Kidney (tissue), 13 donors: ENCODE measurements at regions not wholly inside any gene's neighbourhood (a gene's known extent, or its start where the extent isn't known, plus 50 kb on each side); places are given as distances from the start of the nearest gene placed in this dataset.
A peak's percentile ranks its signal among the peaks of the same experiment; 100 is the strongest.

Experiments used
- DNase-seq, 5 donors: peaks; one replicate each; pipeline ENCODE4 v3.0.0-alpha.2; 2013 to 2020
- FAIRE-seq: peaks from 2 replicates; lab custom pipeline; 2012; peaks lifted over from hg19 to GRCh38; lab: Jason Lieb, UNC
- H3K27ac ChIP-seq, 2 donors: one replicate each; pipeline ENCODE4 v1.7.0; 2013; ENCODE audit warnings: low read depth in 2 of 2, low read length in 2 of 2, inconsistent platforms in 1 of 2
- H3K27me3 ChIP-seq: one replicate; pipeline ENCODE4 v1.7.1; 2013; ENCODE audit warnings: low read length, inconsistent platforms; ENCODE audit not compliant: control insufficient read depth, insufficient read depth
- H3K36me3 ChIP-seq, 3 donors: one replicate each; pipeline versions ENCODE4 v1.7.0 to v1.7.1; 2013; ENCODE audit warnings: low read length in 3 of 3, control low read depth in 1 of 3, inconsistent platforms in 1 of 3; ENCODE audit not compliant: insufficient read depth in 3 of 3, control insufficient read depth in 2 of 3
- H3K4me1 ChIP-seq, 3 donors: one replicate each; pipeline versions ENCODE4 v1.7.0 to v1.7.1; 2013; ENCODE audit warnings: low read length in 3 of 3, inconsistent platforms in 1 of 3, low read depth in 1 of 3; ENCODE audit not compliant: control insufficient read depth in 2 of 3, insufficient read depth in 2 of 3
- H3K4me3 ChIP-seq, 3 donors: one replicate each; pipeline versions ENCODE4 v1.7.0 to v1.8.1; 2013; ENCODE audit warnings: low read length in 3 of 3, control low read depth in 1 of 3, inconsistent platforms in 1 of 3
- H3K9ac ChIP-seq, 3 donors: one replicate each; pipeline versions ENCODE4 v1.7.0 to v1.7.1; 2013; ENCODE audit warnings: low read length in 3 of 3, control low read depth in 1 of 3, inconsistent platforms in 1 of 3
- H3K9me3 ChIP-seq, 3 donors: one replicate each; pipeline versions ENCODE4 v1.7.0 to v1.7.1; 2013; ENCODE audit warnings: low read length in 3 of 3, control low read depth in 1 of 3, inconsistent platforms in 1 of 3; ENCODE audit not compliant: control insufficient read depth in 2 of 3, insufficient read depth in 1 of 3
- CTCF ChIP-seq: IDR thresholded peaks from 3 replicates; pipeline ENCODE4 v1.5.1; 2012; ENCODE audit warnings: mild to moderate bottlenecking, moderate library complexity, borderline replicate concordance; ENCODE audit not compliant: insufficient read depth; ENCODE audit errors: extremely low read depth
- intact Hi-C: fragments of 100-400 bp; cut with DNase I; formaldehyde crosslinking; loops from one replicate; pipeline ENCODE4 v1.11.1; 2022
- donor health status: control.
- donor health status: control.
- donor health status: control.
- donor health status: control.
- donor health status: control.
- donor health status: DM: yes; HTN: yes; CAD: no.
- donor health status: Normal renal cell carcinoma (clear cell type).

GRCh38 chrX:33989936-33990335, 142.2 kb downstream of the FAM47A start:
- intact Hi-C loops: no loop called here
- no peaks in the 10 kb centered on the region for H3K27me3 ChIP-seq
- no peaks in the 10 kb centered on the region for H3K4me1 ChIP-seq
- H3K36me3 ChIP-seq: no peaks in the 10 kb centered on the region
- no peak for TF ChIP-seq CTCF
- no peak overlapping the region for H3K4me3 ChIP-seq
- H3K9ac ChIP-seq: no peak overlapping the region
- peak in 1 of 5 donors; percentile 15 for DNase-seq
- no peaks in the 10 kb centered on the region for H3K9me3 ChIP-seq
- H3K27ac ChIP-seq: no peak overlapping the region
- FAIRE-seq: no peak

GRCh38 chrX:33987458-33987857, 144.7 kb downstream of the FAM47A start:
- no peak overlapping the region for H3K4me3 ChIP-seq
- H3K36me3 ChIP-seq: no peaks in the 10 kb centered on the region
- H3K27me3 ChIP-seq: no peaks in the 10 kb centered on the region
- no peak for TF ChIP-seq CTCF
- no peak for DNase-seq
- FAIRE-seq: no peak
- intact Hi-C loops: no loop called here
- no peaks in the 10 kb centered on the region for H3K9me3 ChIP-seq
- H3K27ac ChIP-seq: no peak overlapping the region
- H3K9ac ChIP-seq: no peak overlapping the region
- no peaks in the 10 kb centered on the region for H3K4me1 ChIP-seq

- no peak overlapping the region for H3K4me3 ChIP-seq
- H3K9ac ChIP-seq: no peak overlapping the region
- intact Hi-C loops: no loop called here
- no peak overlapping the region for H3K27ac ChIP-seq
- no peaks in the 10 kb centered on the region for H3K36me3 ChIP-seq
- TF ChIP-seq CTCF: no peak
- no peak for DNase-seq
- no peak for FAIRE-seq
- no peaks in the 10 kb centered on the region for H3K4me1 ChIP-seq
- H3K9me3 ChIP-seq: no peaks in the 10 kb centered on the region
- no peaks in the 10 kb centered on the region for H3K27me3 ChIP-seq
Measured at GRCh38 chrX:33974676-33975075, 157.4 kb downstream of the FAM47A start.
